Cardiac muscle cell (in vitro differentiated cells and primary cell): ENCODE measurements at regions not wholly inside any gene's neighbourhood (a gene's known extent, or its start where the extent isn't known, plus 50 kb on each side); places are given as distances from the start of the nearest gene placed in this dataset.
A peak's percentile ranks its signal among the peaks of the same experiment; 100 is the strongest.

Experiments used
- DNase-seq, 2 donors: peaks; one replicate each; pipeline versions ENCODE4 v3.0.0 to v3.0.0-alpha.2; 2010 to 2017; ENCODE audit warnings: low read depth in 1 of 2, low spot score in 1 of 2
- H3K27ac ChIP-seq: fragments of 200-600 bp; sonication (generic); 2 replicates; pipeline ENCODE4 v1.5.1; 2016
- H3K27me3 ChIP-seq: fragments of 200-600 bp; sonication (generic); 2 replicates; pipeline ENCODE4 v1.6.0; 2016; ENCODE audit warnings: control low read depth
- H3K36me3 ChIP-seq: fragments of 200-600 bp; sonication (generic); 2 replicates; pipeline ENCODE4 v1.5.1; 2016; ENCODE audit warnings: control low read depth
- H3K4me1 ChIP-seq: fragments of 200-600 bp; sonication (generic); 2 replicates; pipeline ENCODE4 v1.8.1; 2017; ENCODE audit warnings: low read depth, mild to moderate bottlenecking, mixed run types
- H3K4me3 ChIP-seq: fragments of 200-600 bp; sonication (generic); 2 replicates; pipeline ENCODE4 v1.5.1; 2016; ENCODE audit warnings: mild to moderate bottlenecking
- H3K9me3 ChIP-seq: fragments of 200-600 bp; sonication (generic); 2 replicates; pipeline ENCODE4 v1.5.1; 2017; ENCODE audit warnings: low read depth, mild to moderate bottlenecking, control low read depth
- TF ChIP-seq, protein P1 (sequence below): IDR thresholded peaks from 2 replicates; pipeline ENCODE4 v1.5.1; 2012; ENCODE audit warnings: low read depth, mild to moderate bottlenecking, low read length

DNA sequence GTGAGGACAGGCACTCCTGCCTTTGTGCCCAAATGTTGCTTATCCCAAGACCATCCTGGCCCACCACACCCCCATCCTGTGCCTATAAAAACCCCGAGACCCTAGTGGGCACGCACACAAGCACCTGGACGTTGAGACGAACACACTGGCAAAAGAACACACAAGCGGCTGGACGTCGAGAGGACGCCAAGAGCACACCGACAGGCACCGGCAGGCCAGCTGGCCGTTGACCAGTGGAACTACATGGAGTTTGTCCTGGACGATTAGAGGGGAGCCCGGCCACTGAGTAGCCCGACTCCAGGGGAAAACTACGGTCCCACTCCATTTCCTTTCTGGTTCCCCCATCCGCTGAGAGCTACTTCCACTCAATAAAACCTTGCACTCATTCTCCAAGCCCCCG is 301.7 kb downstream of the PCDH10 start:
- DNase-seq = no peak
- Histone ChIP-seq H3K27me3 (no peaks in the 10 kb centered on the region), H3K27ac (no peak overlapping the region), H3K4me1 (no peaks in the 10 kb centered on the region), H3K9me3 (no peaks in the 10 kb centered on the region), H3K4me3 (no peak overlapping the region), H3K36me3 (no peaks in the 10 kb centered on the region)
- TF ChIP-seq, protein P1, sequence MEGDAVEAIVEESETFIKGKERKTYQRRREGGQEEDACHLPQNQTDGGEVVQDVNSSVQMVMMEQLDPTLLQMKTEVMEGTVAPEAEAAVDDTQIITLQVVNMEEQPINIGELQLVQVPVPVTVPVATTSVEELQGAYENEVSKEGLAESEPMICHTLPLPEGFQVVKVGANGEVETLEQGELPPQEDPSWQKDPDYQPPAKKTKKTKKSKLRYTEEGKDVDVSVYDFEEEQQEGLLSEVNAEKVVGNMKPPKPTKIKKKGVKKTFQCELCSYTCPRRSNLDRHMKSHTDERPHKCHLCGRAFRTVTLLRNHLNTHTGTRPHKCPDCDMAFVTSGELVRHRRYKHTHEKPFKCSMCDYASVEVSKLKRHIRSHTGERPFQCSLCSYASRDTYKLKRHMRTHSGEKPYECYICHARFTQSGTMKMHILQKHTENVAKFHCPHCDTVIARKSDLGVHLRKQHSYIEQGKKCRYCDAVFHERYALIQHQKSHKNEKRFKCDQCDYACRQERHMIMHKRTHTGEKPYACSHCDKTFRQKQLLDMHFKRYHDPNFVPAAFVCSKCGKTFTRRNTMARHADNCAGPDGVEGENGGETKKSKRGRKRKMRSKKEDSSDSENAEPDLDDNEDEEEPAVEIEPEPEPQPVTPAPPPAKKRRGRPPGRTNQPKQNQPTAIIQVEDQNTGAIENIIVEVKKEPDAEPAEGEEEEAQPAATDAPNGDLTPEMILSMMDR = no peak

DNA sequence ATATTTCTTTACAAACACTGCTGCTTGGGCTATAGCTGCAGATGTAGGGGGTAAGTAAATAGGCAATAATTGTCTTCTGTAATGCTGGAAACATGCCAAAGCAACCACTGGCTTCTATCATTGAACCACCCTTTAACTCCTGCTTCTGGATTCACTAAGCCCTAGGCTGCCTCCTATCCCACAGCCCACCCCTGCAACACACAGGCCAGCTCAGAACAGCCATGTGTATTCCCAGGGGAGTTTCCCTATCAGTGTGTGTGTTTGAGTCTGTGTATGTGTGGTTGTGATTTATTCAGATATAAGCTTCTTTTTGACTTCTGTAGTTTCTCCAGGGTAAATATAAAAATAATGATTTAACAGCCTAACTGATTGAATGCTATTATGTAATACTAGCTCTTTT is 291.3 kb downstream of the PCDH10 start:
- Histone ChIP-seq H3K27me3 (no peaks in the 10 kb centered on the region), H3K9me3 (no peaks in the 10 kb centered on the region), H3K27ac (no peak overlapping the region), H3K4me3 (no peak overlapping the region), H3K4me1 (no peaks in the 10 kb centered on the region), H3K36me3 (no peaks in the 10 kb centered on the region)
- TF ChIP-seq, protein P1 = no peak
- peak in 1 of 2 donors; percentile 0 for DNase-seq

DNA sequence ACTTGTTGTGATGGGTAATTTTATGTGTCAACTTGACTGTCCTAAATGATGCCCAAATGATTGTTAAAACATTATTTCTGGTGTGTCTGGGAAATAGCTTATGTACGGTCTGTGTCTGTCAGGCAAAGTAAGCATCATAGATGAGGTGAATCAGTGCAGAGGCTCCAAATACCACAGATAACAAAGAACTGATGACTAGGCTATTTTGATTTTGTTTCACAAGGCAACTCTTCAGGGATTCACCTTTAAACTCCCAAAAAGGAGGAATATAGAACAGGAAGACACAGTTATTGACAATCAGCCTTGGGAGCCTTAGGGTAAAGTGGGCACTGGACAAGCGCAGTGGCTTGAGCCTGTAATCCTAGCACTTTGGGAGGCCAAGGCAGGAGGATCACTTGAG is 290.7 kb downstream of the PCDH10 start:
- no peaks in the 10 kb centered on the region for H3K4me1 ChIP-seq
- H3K9me3 ChIP-seq = no peaks in the 10 kb centered on the region
- no peak overlapping the region for H3K4me3 ChIP-seq
- TF ChIP-seq, protein P1 = no peak
- no peak overlapping the region for H3K27ac ChIP-seq
- H3K36me3 ChIP-seq = no peaks in the 10 kb centered on the region
- no peak for DNase-seq
- no peaks in the 10 kb centered on the region for H3K27me3 ChIP-seq

GRCh38 chr4:133424605-133425004 is 275.5 kb downstream of the PCDH10 start:
- H3K27me3 ChIP-seq = no peaks in the 10 kb centered on the region
- H3K27ac ChIP-seq = no peak overlapping the region
- TF ChIP-seq, protein P1 = no peak
- H3K36me3 ChIP-seq = no peaks in the 10 kb centered on the region
- H3K9me3 ChIP-seq = no peaks in the 10 kb centered on the region
- no peak overlapping the region for H3K4me3 ChIP-seq
- no peaks in the 10 kb centered on the region for H3K4me1 ChIP-seq
- DNase-seq = no peak

GRCh38 chr4:133403913-133404312 is 254.8 kb downstream of the PCDH10 start:
- Histone ChIP-seq H3K4me1 (no peaks in the 10 kb centered on the region), H3K36me3 (no peaks in the 10 kb centered on the region), H3K27ac (no peak overlapping the region), H3K9me3 (no peaks in the 10 kb centered on the region), H3K27me3 (no peaks in the 10 kb centered on the region), H3K4me3 (no peak overlapping the region)
- no peak for DNase-seq
- TF ChIP-seq, protein P1 = no peak

- H3K4me3 ChIP-seq = no peak overlapping the region
- H3K4me1 ChIP-seq = no peaks in the 10 kb centered on the region
- peak in 1 of 2 donors; percentile 15 for DNase-seq
- H3K36me3 ChIP-seq = no peaks in the 10 kb centered on the region
- H3K27ac ChIP-seq = no peak overlapping the region
- no peaks in the 10 kb centered on the region for H3K27me3 ChIP-seq
- TF ChIP-seq, protein P1 = no peak
- H3K9me3 ChIP-seq = no peaks in the 10 kb centered on the region
Observed at GRCh38 chr4:133402616-133403015, 253.5 kb downstream of the PCDH10 start.
